Immature natural killer cell (primary cell): ENCODE measurements at regions not wholly inside any gene's neighbourhood (a gene's known extent, or its start where the extent isn't known, plus 50 kb on each side); places are given as distances from the start of the nearest gene placed in this dataset.
A peak's percentile ranks its signal among the peaks of the same experiment; 100 is the strongest.

Experiments used
- DNase-seq, 3 donors: peaks; one replicate each; pipeline ENCODE4 v3.0.0; 2022; ENCODE audit warnings: mixed read lengths in 1 of 3
- H3K27ac Mint-ChIP-seq, 6 donors: one replicate each; pipeline ENCODE4 v1.8.0; 2020; ENCODE audit warnings: mixed read lengths in 6 of 6, mild to moderate bottlenecking in 5 of 6, inconsistent platforms in 4 of 6, moderate library complexity in 3 of 6
- H3K27me3 Mint-ChIP-seq, 3 donors: one replicate each; pipeline ENCODE4 v1.8.0; 2020 to 2021; ENCODE audit warnings: low read depth in 3 of 3, mild to moderate bottlenecking in 3 of 3, mixed read lengths in 3 of 3, moderate library complexity in 3 of 3, inconsistent platforms in 1 of 3
- H3K36me3 Mint-ChIP-seq, 3 donors: one replicate each; pipeline ENCODE4 v1.8.0; 2020; ENCODE audit warnings: mixed read lengths in 3 of 3, inconsistent platforms in 2 of 3, mild to moderate bottlenecking in 2 of 3
- H3K4me1 Mint-ChIP-seq, 2 donors: one replicate each; pipeline ENCODE4 v1.8.0; 2020; ENCODE audit warnings: inconsistent platforms in 2 of 2, mild to moderate bottlenecking in 2 of 2, mixed read lengths in 2 of 2, moderate library complexity in 1 of 2
- H3K4me3 Mint-ChIP-seq, 5 donors: one replicate each; pipeline ENCODE4 v1.8.0; 2020; ENCODE audit warnings: mild to moderate bottlenecking in 5 of 5, mixed read lengths in 5 of 5, inconsistent platforms in 3 of 5, moderate library complexity in 3 of 5
- H3K9me3 Mint-ChIP-seq, 6 donors: one replicate each; pipeline ENCODE4 v1.8.0; 2020; ENCODE audit warnings: mild to moderate bottlenecking in 6 of 6, mixed read lengths in 6 of 6, inconsistent platforms in 4 of 6, moderate library complexity in 3 of 6

DNA sequence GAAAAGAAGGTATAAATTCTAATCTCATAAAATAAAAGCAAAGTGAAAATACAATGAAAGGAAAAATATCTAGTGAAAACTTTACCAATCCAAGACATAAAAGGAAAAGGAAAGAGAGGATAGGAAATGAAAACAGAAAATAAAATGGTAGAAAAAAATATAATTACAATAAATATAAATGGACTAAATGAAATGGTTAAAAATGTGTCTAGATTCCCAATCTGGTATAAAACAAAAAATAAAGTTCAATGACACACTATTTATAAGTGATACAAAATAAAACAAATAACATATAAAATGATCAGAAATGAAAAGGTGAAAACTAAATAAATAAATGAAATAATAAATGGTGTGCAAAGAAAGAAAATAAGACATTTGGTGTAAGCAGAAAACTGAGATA, 516.4 kb upstream of the RORB start:
- DNase-seq = no peak
- Mint-ChIP-seq H3K27me3 (no peaks in the 10 kb centered on the region), H3K4me3 (no peak overlapping the region), H3K9me3 (peaks cover 0 to 3% (median under 1%) of the 10 kb centered on the region in 6 donors), H3K36me3 (no peaks in the 10 kb centered on the region), H3K4me1 (no peaks in the 10 kb centered on the region), H3K27ac (no peak overlapping the region)

DNA sequence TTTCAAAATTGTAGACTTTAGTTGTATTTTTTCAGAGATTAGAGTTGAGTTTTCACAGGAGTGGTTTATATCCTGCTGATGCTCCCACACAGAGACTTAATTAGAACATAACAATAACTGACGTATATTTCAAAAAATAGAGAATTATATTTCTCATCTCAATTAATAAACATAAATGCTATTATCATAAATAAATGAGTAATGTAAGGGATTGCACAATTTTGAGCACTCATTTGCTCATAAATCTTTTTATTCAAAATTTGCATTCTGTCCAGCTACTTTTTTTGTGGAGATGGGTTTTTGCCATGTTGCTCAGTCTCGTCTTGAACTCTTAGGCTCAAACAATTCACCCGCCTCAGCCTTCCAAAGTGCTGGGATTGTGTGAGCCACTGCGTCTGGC, 515.7 kb upstream of the RORB start:
- H3K27me3 Mint-ChIP-seq = peaks cover 0 to 1% (median 0%) of the 10 kb centered on the region in 3 donors

GRCh38 chr9:73995836-73996235, 501.3 kb upstream of the RORB start:
- H3K27me3 Mint-ChIP-seq = no peaks in the 10 kb centered on the region
- H3K4me1 Mint-ChIP-seq = no peaks in the 10 kb centered on the region
- H3K27ac Mint-ChIP-seq = no peak overlapping the region
- H3K9me3 Mint-ChIP-seq = no peaks in the 10 kb centered on the region
- H3K4me3 Mint-ChIP-seq = no peak overlapping the region
- H3K36me3 Mint-ChIP-seq = peaks cover 0 to 10% (median 0%) of the 10 kb centered on the region in 3 donors
- DNase-seq = no peak

More for the DNA sequence above, 515.7 kb upstream of the RORB start:
- Mint-ChIP-seq H3K36me3 (no peaks in the 10 kb centered on the region), H3K4me1 (no peaks in the 10 kb centered on the region), H3K27ac (no peak overlapping the region), H3K9me3 (peaks cover 0 to 7% (median 2%) of the 10 kb centered on the region in 6 donors), H3K4me3 (no peak overlapping the region)
- no peak for DNase-seq

DNA sequence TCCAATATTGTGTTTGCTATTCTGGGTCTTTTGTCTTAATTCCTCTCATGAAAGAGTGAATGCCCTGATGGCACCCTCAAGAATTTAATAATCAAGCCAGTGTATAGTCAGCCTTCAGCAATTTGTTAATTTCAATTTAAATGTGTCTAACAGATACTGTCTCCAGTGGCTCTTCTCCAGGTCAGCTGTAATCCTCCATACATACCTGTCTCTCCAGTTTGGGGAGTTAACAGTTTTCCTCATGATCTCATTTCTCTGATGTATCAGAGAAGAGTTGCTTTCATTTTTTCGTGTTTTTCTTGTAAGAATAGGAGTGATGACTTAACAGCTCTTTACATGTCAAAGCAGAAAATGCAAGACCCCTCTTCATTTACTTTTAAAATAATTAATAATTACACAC, 500.3 kb upstream of the RORB start:
- H3K4me3 Mint-ChIP-seq = no peak overlapping the region
- peaks cover 0 to 3% (median 0%) of the 10 kb centered on the region in 3 donors for H3K27me3 Mint-ChIP-seq
- no peaks in the 10 kb centered on the region for H3K4me1 Mint-ChIP-seq
- H3K36me3 Mint-ChIP-seq = peaks cover 0 to 10% (median 0%) of the 10 kb centered on the region in 3 donors
- H3K27ac Mint-ChIP-seq = no peak overlapping the region
- no peak for DNase-seq
- no peaks in the 10 kb centered on the region for H3K9me3 Mint-ChIP-seq

DNA sequence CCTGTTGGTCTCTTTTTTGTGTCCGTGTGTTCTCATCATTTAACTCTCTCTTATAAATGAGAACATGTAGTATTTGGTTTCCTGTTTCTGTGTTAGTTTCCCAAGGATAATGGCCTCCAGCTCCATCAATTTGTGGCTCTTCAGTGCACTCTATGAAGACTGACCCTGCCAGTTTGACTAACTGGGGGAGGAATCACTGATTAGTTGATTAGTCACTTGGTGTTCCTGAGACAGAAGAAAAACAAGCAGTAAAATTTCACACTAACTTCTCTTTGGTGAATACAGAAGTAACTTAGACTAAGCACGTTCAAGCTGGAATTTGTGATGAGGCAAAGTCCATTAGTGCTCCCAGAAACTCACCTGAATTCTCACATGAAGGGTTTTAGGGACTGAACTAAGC, 495.8 kb upstream of the RORB start:
- H3K36me3 Mint-ChIP-seq = peaks cover 0 to 14% (median 0%) of the 10 kb centered on the region in 3 donors
- no peak for DNase-seq
- H3K4me3 Mint-ChIP-seq = no peak overlapping the region
- no peaks in the 10 kb centered on the region for H3K4me1 Mint-ChIP-seq
- peaks cover 0 to 3% (median 3%) of the 10 kb centered on the region in 3 donors for H3K27me3 Mint-ChIP-seq
- no peak overlapping the region for H3K27ac Mint-ChIP-seq
- peaks cover 0 to 4% (median 0%) of the 10 kb centered on the region in 6 donors for H3K9me3 Mint-ChIP-seq

DNA sequence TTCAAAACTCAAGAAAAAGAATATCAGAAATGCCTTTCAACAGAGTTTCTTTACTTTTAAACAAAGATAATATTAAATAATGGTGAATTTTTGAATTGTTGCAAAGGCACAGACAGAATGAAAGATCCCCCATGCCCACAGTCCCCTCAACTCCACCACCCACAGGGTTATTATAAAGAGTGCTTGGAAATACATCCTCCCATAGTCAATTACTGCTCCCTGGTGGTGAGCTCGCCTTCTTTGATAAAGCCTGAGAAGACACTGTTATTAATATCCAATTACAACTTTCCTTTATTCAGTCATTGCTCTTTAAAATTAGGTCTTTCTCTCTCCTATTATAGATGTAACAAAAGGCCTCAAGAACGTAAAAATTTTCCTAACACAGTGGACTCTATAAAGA, 490.2 kb upstream of the RORB start:
- Mint-ChIP-seq H3K9me3 (peaks cover 0 to 4% (median 0%) of the 10 kb centered on the region in 6 donors), H3K4me3 (no peak overlapping the region), H3K36me3 (peaks cover 0 to 4% (median 0%) of the 10 kb centered on the region in 3 donors), H3K27me3 (peaks cover 0 to 3% (median 0%) of the 10 kb centered on the region in 3 donors), H3K4me1 (no peaks in the 10 kb centered on the region), H3K27ac (no peak overlapping the region)
- DNase-seq = no peak

DNA sequence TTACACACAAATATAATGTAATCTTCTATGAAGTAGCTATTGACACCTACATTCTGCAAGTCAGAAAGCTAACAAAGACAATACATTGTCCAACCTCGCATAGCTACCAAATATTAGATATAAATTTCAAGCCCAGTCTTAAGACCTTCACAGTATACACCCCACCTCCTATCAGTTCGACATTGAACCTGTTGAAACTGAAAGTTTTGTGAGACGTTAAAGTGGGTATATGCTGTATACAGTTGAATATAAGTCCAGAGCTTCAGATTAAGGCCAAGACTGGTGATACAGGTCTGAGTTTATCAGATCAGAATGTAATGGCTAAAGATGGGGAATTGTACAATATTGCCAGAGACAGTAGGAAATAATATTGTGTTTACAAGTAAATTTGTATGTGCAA, 489.3 kb upstream of the RORB start:
- Mint-ChIP-seq H3K27ac (no peak overlapping the region), H3K9me3 (peaks cover 0 to 4% (median 0%) of the 10 kb centered on the region in 6 donors), H3K36me3 (peaks cover 0 to 4% (median 0%) of the 10 kb centered on the region in 3 donors), H3K4me1 (no peaks in the 10 kb centered on the region), H3K27me3 (peaks cover 0 to 3% (median 0%) of the 10 kb centered on the region in 3 donors), H3K4me3 (no peak overlapping the region)
- DNase-seq = no peak

DNA sequence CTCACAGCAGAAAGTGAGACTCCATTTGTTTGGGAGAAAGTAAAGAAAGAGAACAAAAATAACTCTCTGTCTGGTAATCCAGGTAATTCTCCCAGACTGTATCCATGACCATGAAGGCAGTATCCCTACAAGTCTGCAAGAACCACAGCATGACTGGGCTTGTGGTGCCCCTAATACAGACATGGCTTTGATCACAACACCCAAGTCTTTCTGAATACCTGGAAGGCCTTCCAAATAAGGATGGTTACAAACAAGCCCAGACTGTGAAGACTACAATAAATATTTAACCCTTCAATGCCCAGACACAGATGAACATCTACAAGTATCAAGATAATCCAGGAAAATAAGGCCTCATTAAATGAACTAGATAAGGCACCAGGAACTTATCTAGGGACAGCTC, 481.1 kb upstream of the RORB start:
- H3K9me3 Mint-ChIP-seq = peaks cover 0 to 20% (median 3%) of the 10 kb centered on the region in 6 donors
- H3K36me3 Mint-ChIP-seq = peaks cover 0 to 7% (median 3%) of the 10 kb centered on the region in 3 donors
- H3K4me3 Mint-ChIP-seq = no peak overlapping the region
- no peak for DNase-seq
- no peaks in the 10 kb centered on the region for H3K4me1 Mint-ChIP-seq
- H3K27ac Mint-ChIP-seq = no peak overlapping the region
- peaks cover 0 to 7% (median 0%) of the 10 kb centered on the region in 3 donors for H3K27me3 Mint-ChIP-seq

DNA sequence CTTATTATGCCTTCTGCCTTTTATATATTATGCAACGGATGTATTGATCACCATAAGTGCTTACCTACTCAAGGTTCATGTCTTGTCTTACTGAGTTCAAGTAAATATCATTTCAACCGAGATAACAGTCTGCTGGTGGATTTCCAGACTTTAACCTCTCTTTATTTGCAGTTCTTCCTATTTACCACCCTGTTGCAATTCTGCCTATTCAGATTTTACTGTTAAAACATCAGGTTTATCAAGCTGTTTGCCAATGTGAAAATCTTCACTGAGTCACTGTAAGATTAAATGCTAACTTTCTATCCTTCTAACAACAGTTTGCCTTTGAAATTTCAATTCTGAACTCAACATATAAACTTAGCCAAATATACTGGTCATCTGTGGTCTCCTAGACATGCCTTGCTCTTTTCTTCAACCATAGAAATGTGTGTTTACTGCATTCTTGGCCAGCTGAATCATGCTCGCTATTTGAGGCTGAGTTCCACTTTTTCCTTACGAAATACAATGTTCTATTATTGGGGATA, 471.7 kb upstream of the RORB start:
- no peak overlapping the region for H3K4me3 Mint-ChIP-seq
- peaks cover 0 to 5% (median 0%) of the 10 kb centered on the region in 3 donors for H3K36me3 Mint-ChIP-seq
- H3K27me3 Mint-ChIP-seq = peaks cover 0 to 2% (median 0%) of the 10 kb centered on the region in 3 donors

GRCh38 chr9:74032421-74032820, 464.7 kb upstream of the RORB start:
- Mint-ChIP-seq H3K27ac (no peak overlapping the region), H3K4me1 (peaks cover 13 to 30% of the 10 kb centered on the region in 2 donors), H3K4me3 (no peak overlapping the region), H3K27me3 (peaks cover 0 to 3% (median 0%) of the 10 kb centered on the region in 3 donors), H3K36me3 (peaks cover 0 to 7% (median 0%) of the 10 kb centered on the region in 3 donors), H3K9me3 (peaks cover 0 to 6% (median 0%) of the 10 kb centered on the region in 6 donors)
- DNase-seq = no peak

More for the DNA sequence above, 471.7 kb upstream of the RORB start:
- no peak for DNase-seq
- peaks cover 0 to 4% (median 0%) of the 10 kb centered on the region in 6 donors for H3K9me3 Mint-ChIP-seq
- no peak overlapping the region for H3K27ac Mint-ChIP-seq
- peaks cover 17 to 24% of the 10 kb centered on the region in 2 donors for H3K4me1 Mint-ChIP-seq

- Mint-ChIP-seq H3K9me3 (peaks cover 0 to 6% (median 0%) of the 10 kb centered on the region in 6 donors), H3K36me3 (peaks cover 0 to 7% (median 0%) of the 10 kb centered on the region in 3 donors), H3K4me1 (peaks cover 0 to 11% of the 10 kb centered on the region in 2 donors), H3K27ac (no peak overlapping the region), H3K27me3 (peaks cover 0 to 4% (median 0%) of the 10 kb centered on the region in 3 donors), H3K4me3 (no peak overlapping the region)
- DNase-seq = no peak
Observed at GRCh38 chr9:74035786-74036185, 461.3 kb upstream of the RORB start.

DNA sequence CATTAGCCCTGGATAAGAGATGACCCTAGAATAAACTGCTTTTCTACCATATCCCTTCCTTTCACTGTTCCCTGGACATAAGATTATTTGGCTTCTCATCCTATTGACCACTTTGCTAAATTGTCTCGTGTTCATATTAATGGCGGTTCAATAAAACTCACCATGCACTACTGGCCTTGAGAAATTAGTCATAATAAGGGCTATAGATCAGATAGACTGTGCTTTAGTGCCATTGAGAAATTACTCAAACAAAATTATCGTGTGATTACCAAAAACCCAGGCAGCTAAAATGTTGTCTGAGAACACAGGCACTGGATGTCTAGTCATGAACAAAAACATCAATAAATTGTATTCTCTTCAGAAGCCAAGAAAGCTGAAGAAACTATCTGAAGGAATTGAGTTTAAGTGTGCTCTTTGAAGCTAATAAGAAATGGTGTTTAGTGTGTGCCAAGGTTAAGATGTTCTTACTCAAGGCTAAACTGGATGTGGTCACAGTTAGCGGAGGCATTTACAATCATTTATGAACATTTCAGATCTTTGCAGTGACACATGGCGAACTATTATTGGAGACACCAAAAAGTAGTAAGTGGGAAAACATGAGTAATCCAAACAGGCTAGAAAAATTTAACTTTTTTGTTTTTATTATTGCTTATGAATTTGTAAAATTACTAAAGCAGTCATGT, 460.4 kb upstream of the RORB start:
- no peak overlapping the region for H3K27ac Mint-ChIP-seq
- H3K27me3 Mint-ChIP-seq = peaks cover 0 to 4% (median 0%) of the 10 kb centered on the region in 3 donors
- peaks cover 0 to 7% (median under 1%) of the 10 kb centered on the region in 3 donors for H3K36me3 Mint-ChIP-seq
- H3K4me1 Mint-ChIP-seq = peaks cover 0 to 11% of the 10 kb centered on the region in 2 donors
- no peak for DNase-seq
- H3K9me3 Mint-ChIP-seq = peaks cover 0 to 7% (median 0%) of the 10 kb centered on the region in 6 donors
- peak overlapping the region in 1 of 5 donors; percentile 65 for H3K4me3 Mint-ChIP-seq

GRCh38 chr9:74037274-74037673, 459.9 kb upstream of the RORB start:
- peaks cover 0 to 11% of the 10 kb centered on the region in 2 donors for H3K4me1 Mint-ChIP-seq
- peaks cover 0 to 13% (median 0%) of the 10 kb centered on the region in 6 donors for H3K9me3 Mint-ChIP-seq
- no peak for DNase-seq
- H3K4me3 Mint-ChIP-seq = no peak overlapping the region
- peaks cover 0 to 4% (median 0%) of the 10 kb centered on the region in 3 donors for H3K27me3 Mint-ChIP-seq
- H3K36me3 Mint-ChIP-seq = peaks cover 0 to 7% (median 5%) of the 10 kb centered on the region in 3 donors
- no peak overlapping the region for H3K27ac Mint-ChIP-seq

DNA sequence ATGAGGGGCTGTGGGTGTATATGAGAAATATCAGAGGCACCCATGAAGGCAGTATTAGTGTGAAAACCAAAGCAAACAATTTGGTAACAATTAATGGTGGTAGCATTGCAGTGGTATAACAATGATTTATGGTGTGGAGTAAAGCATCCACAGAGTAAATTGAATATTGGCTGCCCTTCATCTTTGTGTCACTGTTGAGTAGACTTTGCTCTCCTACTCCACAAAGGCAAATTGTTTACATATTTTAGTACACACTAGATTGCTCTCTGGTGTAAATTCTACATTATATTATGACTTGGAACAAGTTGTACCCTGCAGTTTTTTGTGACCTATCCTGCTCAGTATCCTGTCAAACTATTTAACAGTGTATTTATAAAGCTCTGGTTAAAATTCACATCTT, 455.5 kb upstream of the RORB start:
- Mint-ChIP-seq H3K27ac (no peak overlapping the region), H3K9me3 (peaks cover 0 to 7% (median 0%) of the 10 kb centered on the region in 6 donors), H3K4me3 (no peak overlapping the region), H3K4me1 (peaks cover 0 to 9% of the 10 kb centered on the region in 2 donors), H3K27me3 (peaks cover 0 to 2% (median 0%) of the 10 kb centered on the region in 3 donors), H3K36me3 (peaks cover 0 to 5% (median 0%) of the 10 kb centered on the region in 3 donors)
- DNase-seq = no peak
